SK-N-MC (cell line): ENCODE measurements at regions not wholly inside any gene's neighbourhood (a gene's known extent, or its start where the extent isn't known, plus 50 kb on each side); places are given as distances from the start of the nearest gene placed in this dataset.
"Not testable (repeated sequence)": the region's sequence is repeated elsewhere in the genome, so short reads cannot be mapped to it uniquely, and the experiment has no call there.

Experiments used
- DNase-seq: peaks from one replicate; pipeline ENCODE4 v3.0.0-alpha.2; 2011; ENCODE audit warnings: low read depth, low spot score
- H3K27ac ChIP-seq: fragments of 200-600 bp; sonication (generic); 2 replicates; pipeline ENCODE4 v1.5.1; 2016; ENCODE audit warnings: mixed run types
- H3K36me3 ChIP-seq: fragments of 200-600 bp; sonication (generic); 2 replicates; pipeline ENCODE4 v1.6.1; 2017; ENCODE audit warnings: antibody characterized with exemption, low read length, mixed read lengths; ENCODE audit not compliant: insufficient read depth
- H3K4me3 ChIP-seq: fragments of 200-600 bp; sonication (generic); 2 replicates; pipeline ENCODE4 v1.5.1; 2016
- H3K9ac ChIP-seq: fragments of 200-600 bp; sonication (generic); 2 replicates; pipeline ENCODE4 v1.8.0; 2017; ENCODE audit warnings: mixed run types, mixed read lengths; ENCODE audit not compliant: insufficient read length
- H3K9me3 ChIP-seq: fragments of 200-600 bp; sonication (generic); 2 replicates; pipeline ENCODE4 v1.6.1; 2017; ENCODE audit warnings: low read depth, mild to moderate bottlenecking, antibody characterized with exemption, low read length, moderate library complexity, mixed read lengths
- EZH2 ChIP-seq: fragments of 200-600 bp; sonication (generic); IDR thresholded peaks from one replicate; pipeline ENCODE4 v1.6.1; 2017; ENCODE audit warnings: antibody characterized with exemption
- FOXP2 ChIP-seq: optimal IDR thresholded peaks from 2 replicates; pipeline ENCODE3; 2011; ENCODE audit warnings: mild to moderate bottlenecking, moderate library complexity; ENCODE audit not compliant: insufficient read depth; ENCODE audit errors: extremely low read length, control extremely low read depth
- POLR2AphosphoS5 ChIP-seq: IDR thresholded peaks from 2 replicates; pipeline ENCODE4 v1.6.1; 2012; ENCODE audit warnings: mild to moderate bottlenecking, low read depth, low read length, borderline replicate concordance

GRCh38 chr11:106523171-106523570, 445.7 kb downstream of the AASDHPPT start:
- no peaks in the 10 kb centered on the region for H3K9me3 ChIP-seq
- no peak for DNase-seq
- TF ChIP-seq EZH2, result no peak
- no peak for TF ChIP-seq FOXP2
- TF ChIP-seq POLR2AphosphoS5, result no peak
- H3K27ac ChIP-seq, result no peak overlapping the region
- H3K4me3 ChIP-seq, result no peak overlapping the region
- no peak overlapping the region for H3K9ac ChIP-seq
- no peaks in the 10 kb centered on the region for H3K36me3 ChIP-seq

- no peak for DNase-seq
- Histone ChIP-seq H3K4me3 (no peak overlapping the region), H3K9ac (no peak overlapping the region), H3K9me3 (no peaks in the 10 kb centered on the region), H3K36me3 (no peaks in the 10 kb centered on the region), H3K27ac (no peak overlapping the region)
- TF ChIP-seq POLR2AphosphoS5 (no peak), FOXP2 (no peak), EZH2 (no peak)
Measured at GRCh38 chr11:106523921-106524320, 446.5 kb downstream of the AASDHPPT start.

- Histone ChIP-seq H3K36me3 (no peaks in the 10 kb centered on the region), H3K4me3 (no peak overlapping the region), H3K9ac (no peak overlapping the region), H3K9me3 (no peaks in the 10 kb centered on the region), H3K27ac (no peak overlapping the region)
- TF ChIP-seq FOXP2 (no peak), EZH2 (no peak), POLR2AphosphoS5 (no peak)
- DNase-seq, result no peak
Measured at GRCh38 chr11:106524436-106524835, 447.0 kb downstream of the AASDHPPT start.

DNA sequence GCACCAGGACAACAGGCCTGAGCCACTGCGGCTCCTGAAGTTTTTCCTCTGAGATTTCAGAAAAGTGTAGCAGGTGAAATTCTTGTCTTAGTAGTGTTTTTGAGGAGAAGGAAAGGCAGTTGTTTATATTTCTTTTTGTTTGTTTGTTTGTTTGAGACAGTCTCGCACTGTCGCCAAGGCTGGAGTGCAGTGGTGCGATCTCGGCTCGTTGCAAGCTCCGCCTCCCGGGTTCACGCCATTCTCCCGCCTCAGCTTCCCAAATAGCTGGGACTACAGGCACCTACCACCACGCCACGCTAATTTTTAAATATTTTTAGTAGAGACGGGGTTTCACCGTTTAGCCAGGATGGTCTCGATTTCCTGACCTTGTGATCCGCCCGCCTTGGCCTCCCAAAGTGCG, 454.2 kb downstream of the AASDHPPT start:
- not testable (repeated sequence) for DNase-seq, H3K36me3 ChIP-seq, H3K27ac ChIP-seq, H3K9ac ChIP-seq, H3K4me3 ChIP-seq, H3K9me3 ChIP-seq

GRCh38 chr11:106533046-106533445, 455.6 kb downstream of the AASDHPPT start:
- Histone ChIP-seq H3K27ac (no peak overlapping the region), H3K9me3 (no peaks in the 10 kb centered on the region), H3K9ac (no peak overlapping the region), H3K4me3 (no peak overlapping the region), H3K36me3 (no peaks in the 10 kb centered on the region)
- no peak for TF ChIP-seq FOXP2
- no peak for TF ChIP-seq POLR2AphosphoS5
- TF ChIP-seq EZH2, result no peak
- DNase-seq, result no peak

DNA sequence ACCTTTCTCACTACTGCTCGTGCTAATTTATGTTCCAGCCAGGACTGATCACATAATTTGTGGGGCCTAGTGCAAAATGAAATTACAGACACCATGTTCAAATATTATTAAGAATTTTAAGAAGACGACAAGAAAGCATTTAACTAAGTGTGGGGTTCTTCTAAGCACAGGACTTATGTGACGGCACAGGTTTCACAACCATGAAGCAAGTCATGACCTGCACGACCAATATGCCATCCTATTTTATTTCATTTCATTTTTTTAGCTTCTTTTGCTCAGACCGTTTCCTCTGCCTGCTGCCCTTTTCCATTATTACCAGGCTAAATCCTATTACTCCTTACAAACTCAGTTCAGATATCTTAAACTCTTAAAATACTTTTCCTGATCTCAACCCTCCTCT, 462.5 kb downstream of the AASDHPPT start:
- Histone ChIP-seq H3K9ac (no peak overlapping the region), H3K27ac (no peak overlapping the region), H3K36me3 (no peaks in the 10 kb centered on the region), H3K4me3 (no peak overlapping the region), H3K9me3 (no peaks in the 10 kb centered on the region)
- TF ChIP-seq FOXP2, result no peak
- no peak for TF ChIP-seq POLR2AphosphoS5
- no peak for TF ChIP-seq EZH2
- DNase-seq, result no peak

- no peaks in the 10 kb centered on the region for H3K9me3 ChIP-seq
- H3K4me3 ChIP-seq, result no peak overlapping the region
- TF ChIP-seq POLR2AphosphoS5 (no peak), EZH2 (no peak), FOXP2 (no peak)
- H3K36me3 ChIP-seq, result no peaks in the 10 kb centered on the region
- DNase-seq, result no peak
- no peak overlapping the region for H3K9ac ChIP-seq
- no peak overlapping the region for H3K27ac ChIP-seq
Measured at GRCh38 chr11:106548406-106548805, 469.9 kb downstream of the GUCY1A2 start.

- no peaks in the 10 kb centered on the region for H3K36me3 ChIP-seq
- no peak for DNase-seq
- no peak overlapping the region for H3K4me3 ChIP-seq
- H3K9ac ChIP-seq, result no peak overlapping the region
- H3K9me3 ChIP-seq, result peaks cover 4% of the 10 kb centered on the region; the same call in 1 of the 2 replicates
- H3K27ac ChIP-seq, result no peak overlapping the region
- TF ChIP-seq EZH2, result no peak
- no peak for TF ChIP-seq FOXP2
- TF ChIP-seq POLR2AphosphoS5, result no peak
Measured at GRCh38 chr11:106551744-106552673, 466.3 kb downstream of the GUCY1A2 start.

GRCh38 chr11:106552694-106553203, 465.5 kb downstream of the GUCY1A2 start:
- Histone ChIP-seq H3K9ac (no peak overlapping the region), H3K36me3 (no peaks in the 10 kb centered on the region), H3K4me3 (no peak overlapping the region), H3K27ac (no peak overlapping the region), H3K9me3 (peaks cover 4% of the 10 kb centered on the region; the same call in 1 of the 2 replicates)
- TF ChIP-seq POLR2AphosphoS5, result no peak
- DNase-seq, result no peak
